ENCODE measurements at regions not wholly inside any gene's neighbourhood (a gene's known extent, or its start where the extent isn't known, plus 50 kb on each side); places are given as distances from the start of the nearest gene placed in this dataset.

- Mint-ChIP-seq H3K36me3 (peaks cover 2% of the 10 kb centered on the region), H3K4me3 (no peak overlapping the region), H3K27ac (no peak overlapping the region), H3K4me1 (peaks cover 18% of the 10 kb centered on the region), H3K27me3 (peaks cover 1% of the 10 kb centered on the region), H3K9me3 (no peaks in the 10 kb centered on the region)
Observed at GRCh38 chr6:109235481-109236038, 140.3 kb downstream of the CEP57L1 start.

DNA sequence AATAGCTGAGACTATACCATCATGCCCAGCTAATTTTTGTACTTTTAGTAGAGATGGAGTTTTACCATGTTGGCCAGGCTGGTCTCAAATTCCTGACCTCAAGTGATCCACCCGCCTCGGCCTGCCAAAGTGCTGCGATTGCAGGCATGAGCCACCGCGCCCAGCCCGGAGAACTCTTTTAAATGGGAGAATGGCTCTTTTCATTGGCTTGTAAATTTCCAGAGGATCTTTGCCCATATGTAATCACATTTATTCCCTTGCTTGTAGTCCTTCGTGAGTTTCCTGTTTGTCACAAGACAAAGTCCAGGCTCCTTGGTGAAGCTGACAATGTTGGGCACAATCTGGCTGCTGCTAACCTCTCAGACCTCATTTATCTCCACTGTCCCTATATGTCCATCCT is 135.1 kb downstream of the CEP57L1 start:
- Mint-ChIP-seq H3K36me3 (peaks cover 2% of the 10 kb centered on the region), H3K27me3 (peaks cover 1% of the 10 kb centered on the region), H3K4me3 (no peak overlapping the region), H3K27ac (no peak overlapping the region), H3K9me3 (no peaks in the 10 kb centered on the region), H3K4me1 (no peaks in the 10 kb centered on the region)

DNA sequence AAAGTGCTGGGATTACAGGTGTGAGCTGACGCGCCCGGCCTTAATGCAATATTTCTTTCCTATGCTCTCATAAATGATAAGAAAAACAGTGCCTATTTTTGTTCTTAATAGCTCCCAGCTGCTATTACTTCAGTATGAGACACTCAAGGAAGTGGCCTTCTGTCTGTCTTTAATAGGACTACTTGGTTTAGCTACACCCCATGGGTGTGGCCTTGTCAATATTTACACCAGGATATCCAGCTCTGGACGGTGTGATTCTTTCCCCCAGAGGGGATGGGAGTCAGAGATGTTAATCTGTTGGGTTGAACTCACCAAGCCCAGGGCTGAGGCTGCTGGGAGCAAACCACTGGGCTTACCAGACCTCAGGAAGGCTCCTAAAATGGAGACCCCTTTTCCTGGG is 134.2 kb downstream of the CEP57L1 start:
- H3K27ac Mint-ChIP-seq: no peak overlapping the region
- H3K9me3 Mint-ChIP-seq: no peaks in the 10 kb centered on the region
- H3K27me3 Mint-ChIP-seq: peaks cover under 1% of the 10 kb centered on the region
- peaks cover 3% of the 10 kb centered on the region for H3K4me1 Mint-ChIP-seq
- H3K4me3 Mint-ChIP-seq: no peak overlapping the region
- peaks cover 2% of the 10 kb centered on the region for H3K36me3 Mint-ChIP-seq

DNA sequence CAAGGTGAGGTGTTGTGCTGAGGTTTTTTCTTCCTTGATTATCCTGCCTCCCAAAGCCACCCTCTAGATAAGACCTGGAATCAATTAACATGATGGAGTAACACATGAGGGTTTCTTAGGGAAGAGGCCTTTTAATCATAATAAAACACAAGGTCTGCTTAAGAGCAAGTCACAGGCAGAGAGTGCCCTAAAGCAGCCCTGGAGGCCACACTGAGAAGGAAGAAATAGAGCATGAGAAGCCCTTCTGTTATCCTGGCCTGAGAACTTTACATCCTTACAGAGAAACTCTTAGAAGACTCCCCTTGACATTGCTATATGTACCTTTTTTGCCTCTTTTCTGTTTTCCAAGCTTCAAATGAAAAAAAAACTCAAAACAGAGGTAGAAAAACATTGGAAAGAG is 132.3 kb downstream of the CEP57L1 start:
- Mint-ChIP-seq H3K36me3 (peaks cover 2% of the 10 kb centered on the region), H3K27ac (no peak overlapping the region), H3K9me3 (no peaks in the 10 kb centered on the region), H3K4me3 (no peak overlapping the region), H3K27me3 (no peaks in the 10 kb centered on the region), H3K4me1 (peaks cover 9% of the 10 kb centered on the region)

DNA sequence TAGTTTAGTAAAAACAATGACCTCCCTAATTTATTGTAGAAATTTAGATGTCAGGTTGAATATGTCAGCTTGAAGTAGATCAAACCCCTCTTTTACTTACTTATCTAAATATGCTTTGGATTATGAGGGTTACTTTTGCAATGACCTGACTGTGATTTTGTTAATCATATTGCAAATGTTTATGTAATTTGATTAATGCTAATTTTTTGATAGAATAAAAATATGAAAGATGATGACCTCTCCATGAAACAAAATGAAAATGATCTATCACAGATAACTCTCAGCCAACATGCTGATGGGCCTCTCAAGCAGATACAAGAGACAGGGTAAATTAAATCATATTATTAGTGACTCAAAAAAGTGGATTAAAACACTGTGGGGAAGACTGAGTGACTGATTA is 131.0 kb downstream of the CEP57L1 start:
- peaks cover 14% of the 10 kb centered on the region for H3K4me1 Mint-ChIP-seq
- H3K27ac Mint-ChIP-seq: no peak overlapping the region
- no peak overlapping the region for H3K4me3 Mint-ChIP-seq
- H3K9me3 Mint-ChIP-seq: no peaks in the 10 kb centered on the region
- peaks cover 2% of the 10 kb centered on the region for H3K36me3 Mint-ChIP-seq
- H3K27me3 Mint-ChIP-seq: no peaks in the 10 kb centered on the region

DNA sequence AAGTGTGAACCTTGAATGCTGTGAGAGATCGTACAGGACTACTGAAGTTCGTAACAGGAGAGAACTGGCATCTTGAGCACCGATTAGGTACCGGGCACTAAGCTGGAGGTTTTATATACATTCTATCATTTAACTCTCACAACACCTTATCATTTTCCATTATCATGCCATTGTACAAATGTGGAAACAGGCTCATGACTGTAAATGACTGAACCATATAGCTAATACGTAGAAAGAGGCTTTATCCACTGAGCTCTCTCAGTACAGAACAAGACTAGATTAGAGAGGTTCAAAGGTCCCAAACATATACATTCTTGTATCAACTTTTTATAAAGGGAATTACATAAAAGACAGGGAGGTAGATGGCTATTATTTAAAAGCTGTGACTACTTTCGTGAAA is 130.6 kb downstream of the CEP57L1 start:
- Mint-ChIP-seq H3K27ac (no peak overlapping the region), H3K4me1 (peaks cover 17% of the 10 kb centered on the region)

DNA sequence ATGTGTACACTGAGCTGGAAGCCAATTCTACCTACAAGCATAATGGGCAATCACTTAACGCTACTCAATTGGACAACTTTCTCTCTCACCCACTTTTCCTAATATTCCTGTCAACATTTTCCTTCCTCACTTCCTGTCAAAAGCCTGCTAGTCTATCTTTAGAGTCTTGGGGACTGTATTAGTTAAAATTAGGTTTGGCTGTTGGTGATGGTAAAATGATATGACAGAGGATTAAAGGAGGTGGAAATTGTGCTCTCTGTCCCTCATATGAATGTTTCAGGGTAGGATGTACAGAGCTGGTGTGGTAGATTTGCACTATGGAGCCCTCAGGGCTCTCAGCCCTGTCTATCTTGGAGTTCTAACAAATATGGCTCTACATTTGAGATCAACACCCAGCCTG is 129.7 kb downstream of the CEP57L1 start:
- no peaks in the 10 kb centered on the region for H3K9me3 Mint-ChIP-seq
- no peaks in the 10 kb centered on the region for H3K27me3 Mint-ChIP-seq
- H3K36me3 Mint-ChIP-seq: no peaks in the 10 kb centered on the region
- no peak overlapping the region for H3K4me3 Mint-ChIP-seq
- H3K27ac Mint-ChIP-seq: no peak overlapping the region
- H3K4me1 Mint-ChIP-seq: peaks cover 27% of the 10 kb centered on the region

More for the DNA sequence above, 130.6 kb downstream of the CEP57L1 start:
- H3K27me3 Mint-ChIP-seq: no peaks in the 10 kb centered on the region
- H3K36me3 Mint-ChIP-seq: peaks cover 2% of the 10 kb centered on the region
- H3K4me3 Mint-ChIP-seq: no peak overlapping the region
- no peaks in the 10 kb centered on the region for H3K9me3 Mint-ChIP-seq

DNA sequence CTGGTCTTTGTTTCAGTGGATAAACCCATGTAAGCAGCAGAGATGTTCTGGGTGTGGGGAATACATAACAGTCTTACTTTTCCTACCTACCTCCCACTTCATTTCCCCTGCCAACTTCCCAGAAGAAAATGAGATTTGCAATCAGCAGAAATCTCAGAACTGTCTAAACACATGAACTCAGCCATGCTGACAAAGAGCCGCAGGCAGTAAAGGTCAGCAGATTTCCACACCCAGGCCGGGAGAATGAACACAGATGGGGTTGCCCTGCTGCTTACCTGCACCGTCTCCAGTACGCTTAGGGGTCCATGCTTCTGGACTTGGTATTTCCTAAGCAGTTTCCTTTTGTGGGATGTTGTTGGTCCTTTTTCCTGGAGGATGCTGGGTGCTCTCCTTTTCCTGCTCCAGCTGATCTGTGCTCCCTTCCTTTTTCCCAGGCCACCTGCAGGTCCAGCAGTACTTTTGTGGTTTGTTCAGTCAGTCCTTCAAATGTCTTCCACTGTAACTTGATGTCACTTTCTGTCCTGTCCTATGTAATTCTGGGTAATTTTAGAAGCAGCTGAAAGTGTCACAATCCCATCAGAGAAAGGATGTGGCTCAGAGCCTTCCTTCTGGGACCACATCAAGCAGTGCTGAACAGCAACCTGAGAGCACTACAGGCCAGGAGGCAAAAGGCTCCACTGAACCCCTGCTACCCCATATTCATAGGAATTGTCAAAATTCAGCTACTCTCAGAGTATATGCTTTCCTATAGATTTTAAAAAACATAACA is 129.0 kb downstream of the CEP57L1 start:
- H3K27ac Mint-ChIP-seq: no peak overlapping the region
- no peaks in the 10 kb centered on the region for H3K36me3 Mint-ChIP-seq
- H3K4me3 Mint-ChIP-seq: no peak overlapping the region
- H3K4me1 Mint-ChIP-seq: peaks cover 29% of the 10 kb centered on the region
- no peaks in the 10 kb centered on the region for H3K27me3 Mint-ChIP-seq
- no peaks in the 10 kb centered on the region for H3K9me3 Mint-ChIP-seq

DNA sequence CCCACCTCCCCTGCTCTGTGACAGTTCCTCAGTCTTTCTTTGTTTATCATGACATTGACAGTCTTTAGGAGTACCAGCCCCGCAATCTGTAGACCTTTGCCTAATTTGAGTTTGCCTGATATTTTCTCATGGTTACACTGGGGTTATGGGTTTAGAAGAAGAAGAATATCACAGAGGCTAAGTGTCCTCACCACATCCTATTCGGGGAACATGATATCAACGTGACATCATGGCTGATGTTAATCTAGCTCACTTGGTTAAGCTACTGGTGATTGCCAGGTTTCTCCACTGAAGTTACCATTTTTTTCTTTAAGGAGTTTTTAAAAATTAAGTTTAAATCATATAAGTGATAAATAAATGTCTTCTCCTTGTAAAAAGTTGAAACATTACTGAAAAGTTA is 127.5 kb downstream of the CEP57L1 start:
- Mint-ChIP-seq H3K4me1 (peaks cover 29% of the 10 kb centered on the region), H3K9me3 (no peaks in the 10 kb centered on the region), H3K36me3 (no peaks in the 10 kb centered on the region), H3K4me3 (no peak overlapping the region), H3K27me3 (no peaks in the 10 kb centered on the region), H3K27ac (no peak overlapping the region)

GRCh38 chr6:109221543-109222195 is 126.4 kb downstream of the CEP57L1 start:
- Mint-ChIP-seq H3K9me3 (no peaks in the 10 kb centered on the region), H3K4me1 (peaks cover 29% of the 10 kb centered on the region), H3K27ac (no peak overlapping the region), H3K36me3 (no peaks in the 10 kb centered on the region), H3K4me3 (no peak overlapping the region), H3K27me3 (peaks cover 8% of the 10 kb centered on the region)

All from activated naive CD4-positive, alpha-beta T cell treated with anti-CD3 and anti-CD28 coated beads, Interleukin-2, amount 50 U/mL, for 24 hours (primary cell).